LHCN-M2 (cell line): ENCODE measurements at regions not wholly inside any gene's neighbourhood (a gene's known extent, or its start where the extent isn't known, plus 50 kb on each side); places are given as distances from the start of the nearest gene placed in this dataset.
"Not testable (repeated sequence)": the region's sequence is repeated elsewhere in the genome, so short reads cannot be mapped to it uniquely, and the experiment has no call there.

Experiments used
- DNase-seq: peaks from one replicate; pipeline ENCODE4 v3.0.0-alpha.2; 2012; ENCODE audit warnings: low read depth

- peak; percentile 65 for DNase-seq
Measured at GRCh38 chr9:33623658-33624586, 99.9 kb downstream of the ANKRD18B start.

GRCh38 chr9:33628318-33628717 is 104.3 kb downstream of the ANKRD18B start:
- not testable (repeated sequence) for DNase-seq

GRCh38 chr9:33628865-33629410 is 104.9 kb downstream of the ANKRD18B start:
- DNase-seq = no peak

- DNase-seq = no peak
Measured at GRCh38 chr9:33633636-33634035, 109.6 kb downstream of the ANKRD18B start.

- DNase-seq = no peak
Measured at GRCh38 chr9:33637881-33638280, 113.8 kb downstream of the ANKRD18B start.

GRCh38 chr9:33638391-33638915 is 114.4 kb downstream of the ANKRD18B start:
- no peak for DNase-seq

GRCh38 chr9:33645706-33646105 is 121.7 kb downstream of the ANKRD18B start:
- DNase-seq = no peak

- no peak for DNase-seq
Measured at GRCh38 chr9:33649463-33649862, 125.4 kb downstream of the ANKRD18B start.

GRCh38 chr9:33651125-33651524 is 127.1 kb downstream of the ANKRD18B start:
- no peak for DNase-seq

- no peak for DNase-seq
Measured at GRCh38 chr9:33659921-33660320, 135.4 kb upstream of the PRSS3 start.

- no peak for DNase-seq
Measured at GRCh38 chr9:33660772-33661171, 134.6 kb upstream of the PRSS3 start.

GRCh38 chr9:33661176-33661575 is 134.2 kb upstream of the PRSS3 start:
- DNase-seq = no peak

GRCh38 chr9:33662871-33663270 is 132.5 kb upstream of the PRSS3 start:
- no peak for DNase-seq

- DNase-seq = not testable (repeated sequence)
Measured at GRCh38 chr9:33676194-33676745, 119.1 kb upstream of the PRSS3 start.

- peak; percentile 21 for DNase-seq
Measured at GRCh38 chr9:33676746-33677505, 118.4 kb upstream of the PRSS3 start.

GRCh38 chr9:33677506-33677809 is 117.9 kb upstream of the PRSS3 start:
- DNase-seq = no peak

- no peak for DNase-seq
Measured at GRCh38 chr9:33677961-33678360, 117.4 kb upstream of the PRSS3 start.

GRCh38 chr9:33682551-33682950 is 112.8 kb upstream of the PRSS3 start:
- no peak for DNase-seq

- no peak for DNase-seq
Measured at GRCh38 chr9:33684831-33685230, 110.5 kb upstream of the PRSS3 start.

- DNase-seq = no peak
Measured at GRCh38 chr9:33686942-33687341, 108.4 kb upstream of the PRSS3 start.

- DNase-seq = no peak
Measured at GRCh38 chr9:33687779-33688178, 107.6 kb upstream of the PRSS3 start.
